Activated CD4-positive, alpha-beta T cell treated with anti-CD3 and anti-CD28 coated beads, Interleukin-2, amount 10 ng/mL, durations not matched to agents 24 days and 14 days (primary cell): ENCODE measurements at regions not wholly inside any gene's neighbourhood (a gene's known extent, or its start where the extent isn't known, plus 50 kb on each side); places are given as distances from the start of the nearest gene placed in this dataset.

Experiments
- DNase-seq: peaks from one replicate; pipeline ENCODE4 v3.0.0; 2022
- H3K27ac Mint-ChIP-seq: one replicate; pipeline ENCODE4 v1.8.0; 2022; ENCODE audit warnings: mild to moderate bottlenecking, mixed read lengths
- H3K27me3 Mint-ChIP-seq: one replicate; pipeline ENCODE4 v1.8.0; 2022; ENCODE audit warnings: mixed read lengths
- H3K36me3 Mint-ChIP-seq: one replicate; pipeline ENCODE4 v1.8.0; 2022; ENCODE audit warnings: low read depth, mild to moderate bottlenecking, mixed read lengths
- H3K4me1 Mint-ChIP-seq: one replicate; pipeline ENCODE4 v1.8.0; 2021; ENCODE audit warnings: mixed read lengths
- H3K4me3 Mint-ChIP-seq: one replicate; pipeline ENCODE4 v1.8.0; 2022; ENCODE audit warnings: mild to moderate bottlenecking, moderate library complexity, mixed read lengths
- H3K9me3 Mint-ChIP-seq: one replicate; pipeline ENCODE4 v1.8.0; 2021; ENCODE audit warnings: mixed read lengths
- intact Hi-C: fragments of 100-400 bp; cut with micrococcal nuclease; formaldehyde crosslinking; loops from one replicate; pipeline ENCODE4 v1.15.1; 2023

DNA sequence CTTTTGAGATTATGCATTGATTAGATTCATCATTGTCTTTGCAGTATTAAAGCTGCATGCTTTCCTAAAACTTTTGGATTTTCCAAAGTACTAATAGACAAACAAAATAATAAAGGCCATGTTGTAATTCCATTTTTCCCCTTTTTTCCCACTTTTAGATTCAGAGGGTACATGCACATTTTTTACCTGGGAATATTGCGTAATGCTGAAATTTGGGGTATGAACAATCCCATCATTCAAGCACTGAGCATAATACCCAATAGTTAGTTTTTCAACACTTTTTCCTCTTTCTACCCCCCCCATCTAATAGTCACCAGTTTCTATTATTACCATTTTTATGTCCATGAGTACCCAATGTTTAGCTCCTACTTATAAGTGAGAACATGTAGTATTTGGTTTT, 1863.6 kb downstream of the STIM2 start:
- no peak overlapping the region for H3K27ac Mint-ChIP-seq
- DNase-seq, result no peak
- H3K4me3 Mint-ChIP-seq, result no peak overlapping the region
- H3K36me3 Mint-ChIP-seq, result no peaks in the 10 kb centered on the region
- H3K4me1 Mint-ChIP-seq, result no peaks in the 10 kb centered on the region
- H3K27me3 Mint-ChIP-seq, result no peaks in the 10 kb centered on the region
- intact Hi-C loops, result no loop called here
- peaks cover 4% of the 10 kb centered on the region for H3K9me3 Mint-ChIP-seq

- Mint-ChIP-seq H3K27ac (no peak overlapping the region), H3K27me3 (no peaks in the 10 kb centered on the region), H3K36me3 (no peaks in the 10 kb centered on the region), H3K9me3 (peaks cover 6% of the 10 kb centered on the region), H3K4me1 (no peaks in the 10 kb centered on the region), H3K4me3 (no peak overlapping the region)
- intact Hi-C loops, result no loop called here
- DNase-seq, result no peak
Measured at GRCh38 chr4:28730304-28730703, 1869.7 kb downstream of the STIM2 start.

DNA sequence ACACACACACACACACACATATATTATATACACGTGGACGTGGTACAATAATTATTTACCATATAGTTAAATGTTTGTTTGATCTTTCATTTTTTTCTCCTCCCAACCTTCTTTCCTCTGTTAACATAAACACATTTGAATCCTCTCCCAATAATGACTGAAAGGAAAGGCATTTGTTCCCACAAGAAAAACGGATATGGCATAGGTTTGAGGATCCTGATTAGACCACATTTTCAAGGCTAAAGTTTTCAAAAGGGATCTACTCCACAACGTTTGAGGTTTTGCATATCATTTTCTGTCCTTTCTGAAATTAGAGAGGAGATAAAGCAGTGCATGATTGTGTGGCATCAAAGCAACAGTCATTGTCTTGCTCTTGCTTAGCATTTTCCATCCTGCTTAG, 1883.4 kb downstream of the STIM2 start:
- no peaks in the 10 kb centered on the region for H3K4me1 Mint-ChIP-seq
- no peaks in the 10 kb centered on the region for H3K27me3 Mint-ChIP-seq
- intact Hi-C loops, result no loop called here
- H3K9me3 Mint-ChIP-seq, result peaks cover 17% of the 10 kb centered on the region
- DNase-seq, result no peak
- H3K36me3 Mint-ChIP-seq, result no peaks in the 10 kb centered on the region
- H3K4me3 Mint-ChIP-seq, result no peak overlapping the region
- no peak overlapping the region for H3K27ac Mint-ChIP-seq

GRCh38 chr4:28754376-28754775, 1893.7 kb downstream of the STIM2 start:
- Mint-ChIP-seq H3K36me3 (no peaks in the 10 kb centered on the region), H3K27me3 (no peaks in the 10 kb centered on the region), H3K4me3 (no peak overlapping the region), H3K9me3 (no peaks in the 10 kb centered on the region), H3K4me1 (no peaks in the 10 kb centered on the region), H3K27ac (no peak overlapping the region)
- DNase-seq, result no peak
- intact Hi-C loops, result no loop called here

DNA sequence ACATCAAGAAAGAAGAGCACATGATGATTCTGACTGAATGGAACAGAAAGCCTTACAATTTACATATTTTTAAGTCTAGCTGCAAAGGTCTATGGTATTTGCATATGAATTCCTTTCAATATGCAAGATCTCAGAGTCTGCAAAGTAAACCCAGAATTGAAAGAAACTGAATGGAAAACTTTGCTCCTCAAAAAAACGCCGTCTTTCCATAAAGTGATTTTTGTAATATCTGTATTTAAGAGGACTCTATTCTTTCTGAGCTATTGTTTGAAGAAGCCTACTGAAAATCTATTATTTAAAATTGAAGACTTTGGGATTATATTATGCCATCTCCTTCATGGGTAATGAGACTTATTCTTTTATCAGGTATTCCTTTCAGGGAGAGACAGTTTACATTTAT, 1894.4 kb downstream of the STIM2 start:
- H3K36me3 Mint-ChIP-seq, result no peaks in the 10 kb centered on the region
- no peaks in the 10 kb centered on the region for H3K27me3 Mint-ChIP-seq
- no peak overlapping the region for H3K27ac Mint-ChIP-seq
- DNase-seq, result no peak
- H3K4me3 Mint-ChIP-seq, result no peak overlapping the region
- H3K4me1 Mint-ChIP-seq, result no peaks in the 10 kb centered on the region
- H3K9me3 Mint-ChIP-seq, result no peaks in the 10 kb centered on the region
- intact Hi-C loops, result no loop called here

DNA sequence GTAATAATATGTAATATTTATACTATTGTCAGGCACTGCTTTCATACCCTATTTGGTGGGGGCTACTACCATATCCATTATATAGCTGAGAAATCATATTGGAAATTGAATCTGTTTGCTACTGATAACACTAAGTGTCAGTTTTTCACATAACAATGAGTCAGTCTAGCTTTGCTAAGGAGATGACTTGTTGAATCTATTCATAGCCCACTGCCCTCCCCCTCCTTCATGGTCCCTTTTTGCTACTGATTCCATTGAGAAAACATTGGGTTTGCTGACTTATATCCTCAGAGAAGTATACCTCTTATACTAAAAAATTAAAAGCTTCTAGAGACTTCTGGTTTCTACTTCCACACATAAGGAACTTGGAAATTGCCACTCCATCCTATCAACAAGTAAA, 1898.4 kb downstream of the STIM2 start:
- no peaks in the 10 kb centered on the region for H3K9me3 Mint-ChIP-seq
- H3K4me3 Mint-ChIP-seq, result no peak overlapping the region
- no peak for DNase-seq
- H3K4me1 Mint-ChIP-seq, result no peaks in the 10 kb centered on the region
- H3K27ac Mint-ChIP-seq, result no peak overlapping the region
- intact Hi-C loops, result no loop called here
- H3K36me3 Mint-ChIP-seq, result no peaks in the 10 kb centered on the region
- H3K27me3 Mint-ChIP-seq, result no peaks in the 10 kb centered on the region

DNA sequence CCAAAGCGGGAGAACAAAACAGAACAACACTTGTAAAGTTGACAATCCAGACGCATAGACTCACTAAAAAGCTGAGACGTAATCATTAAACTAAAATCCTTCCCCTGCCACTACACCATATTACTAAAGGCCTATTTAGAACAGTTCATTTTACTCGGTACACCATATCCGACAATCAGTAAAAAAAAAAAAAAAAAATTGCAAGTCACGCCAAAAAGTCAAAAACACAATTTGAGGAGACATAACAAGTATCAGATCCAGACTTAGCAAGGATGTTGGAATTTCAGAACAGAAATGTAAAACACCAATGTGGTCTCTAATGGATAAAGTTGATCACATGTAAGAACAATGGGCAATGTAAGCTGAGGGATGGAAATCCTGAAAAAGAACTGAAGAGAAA, 1899.4 kb downstream of the STIM2 start:
- H3K27ac Mint-ChIP-seq, result no peak overlapping the region
- no peak for DNase-seq
- H3K4me3 Mint-ChIP-seq, result no peak overlapping the region
- H3K27me3 Mint-ChIP-seq, result no peaks in the 10 kb centered on the region
- H3K36me3 Mint-ChIP-seq, result no peaks in the 10 kb centered on the region
- intact Hi-C loops, result no loop called here
- H3K4me1 Mint-ChIP-seq, result no peaks in the 10 kb centered on the region
- H3K9me3 Mint-ChIP-seq, result no peaks in the 10 kb centered on the region

GRCh38 chr4:28772066-28772465, 1911.4 kb downstream of the STIM2 start:
- H3K9me3 Mint-ChIP-seq, result no peaks in the 10 kb centered on the region
- H3K27ac Mint-ChIP-seq, result no peak overlapping the region
- intact Hi-C loops, result no loop called here
- H3K4me3 Mint-ChIP-seq, result no peak overlapping the region
- no peaks in the 10 kb centered on the region for H3K27me3 Mint-ChIP-seq
- H3K36me3 Mint-ChIP-seq, result no peaks in the 10 kb centered on the region
- no peaks in the 10 kb centered on the region for H3K4me1 Mint-ChIP-seq
- no peak for DNase-seq

GRCh38 chr4:28772788-28773187, 1912.1 kb downstream of the STIM2 start:
- no peak for DNase-seq
- Mint-ChIP-seq H3K27ac (no peak overlapping the region), H3K4me3 (no peak overlapping the region), H3K9me3 (no peaks in the 10 kb centered on the region), H3K27me3 (no peaks in the 10 kb centered on the region), H3K4me1 (no peaks in the 10 kb centered on the region), H3K36me3 (no peaks in the 10 kb centered on the region)
- intact Hi-C loops, result no loop called here

DNA sequence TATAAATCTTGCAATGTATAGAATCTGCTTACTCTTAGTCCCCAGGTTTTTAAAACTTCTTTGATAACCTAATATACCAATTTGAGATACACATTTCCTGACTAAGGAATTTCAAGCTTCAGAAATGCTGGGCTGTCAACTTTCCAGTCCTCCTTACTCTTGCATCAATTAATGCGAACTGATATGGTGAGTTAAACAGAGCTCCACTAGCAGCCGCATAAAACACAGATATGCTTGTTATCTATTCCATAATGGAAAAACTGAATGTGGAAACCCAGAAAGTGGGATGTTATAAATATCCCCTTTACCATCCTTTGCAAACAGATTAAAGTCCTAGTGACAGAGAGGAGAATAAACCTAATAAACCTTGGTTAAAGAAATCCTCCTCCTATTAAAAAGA, 1913.7 kb downstream of the STIM2 start:
- Mint-ChIP-seq H3K4me3 (no peak overlapping the region), H3K4me1 (no peaks in the 10 kb centered on the region)

DNA sequence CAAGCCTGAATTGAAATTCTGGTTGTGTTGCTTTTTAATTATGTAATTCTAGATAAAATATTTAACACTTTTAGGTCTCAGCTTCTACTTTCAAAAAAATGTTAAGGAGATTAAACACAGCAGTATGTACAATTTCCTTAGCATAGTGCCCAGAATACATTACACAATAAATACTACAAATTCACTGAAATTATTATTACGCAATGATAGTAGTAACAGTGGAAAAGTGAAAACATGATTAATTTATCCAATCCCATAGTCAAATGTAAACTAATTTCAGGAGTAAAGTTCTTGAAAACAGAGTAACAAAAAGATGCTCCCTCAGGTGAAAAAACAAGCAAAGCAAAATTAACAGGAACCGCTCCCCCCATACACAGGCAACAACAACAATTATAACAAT, 1915.4 kb downstream of the STIM2 start:
- H3K27ac Mint-ChIP-seq, result no peak overlapping the region
- no peaks in the 10 kb centered on the region for H3K9me3 Mint-ChIP-seq
- no peaks in the 10 kb centered on the region for H3K27me3 Mint-ChIP-seq
- no peak overlapping the region for H3K4me3 Mint-ChIP-seq
- H3K4me1 Mint-ChIP-seq, result no peaks in the 10 kb centered on the region
- H3K36me3 Mint-ChIP-seq, result no peaks in the 10 kb centered on the region
- intact Hi-C loops, result no loop called here
- DNase-seq, result no peak

More for the DNA sequence above, 1913.7 kb downstream of the STIM2 start:
- H3K27ac Mint-ChIP-seq, result no peak overlapping the region
- intact Hi-C loops, result no loop called here
- DNase-seq, result no peak
- no peaks in the 10 kb centered on the region for H3K36me3 Mint-ChIP-seq
- no peaks in the 10 kb centered on the region for H3K9me3 Mint-ChIP-seq
- no peaks in the 10 kb centered on the region for H3K27me3 Mint-ChIP-seq

- H3K36me3 Mint-ChIP-seq, result no peaks in the 10 kb centered on the region
- no peaks in the 10 kb centered on the region for H3K9me3 Mint-ChIP-seq
- no peak overlapping the region for H3K27ac Mint-ChIP-seq
- H3K4me3 Mint-ChIP-seq, result no peak overlapping the region
- no peak for DNase-seq
- H3K4me1 Mint-ChIP-seq, result no peaks in the 10 kb centered on the region
- H3K27me3 Mint-ChIP-seq, result no peaks in the 10 kb centered on the region
- intact Hi-C loops, result no loop called here
Measured at GRCh38 chr4:28784188-28784587, 1923.5 kb downstream of the STIM2 start.

GRCh38 chr4:28787947-28788346, 1927.3 kb downstream of the STIM2 start:
- Mint-ChIP-seq H3K4me1 (no peaks in the 10 kb centered on the region), H3K27ac (no peak overlapping the region), H3K36me3 (no peaks in the 10 kb centered on the region), H3K9me3 (peaks cover 4% of the 10 kb centered on the region), H3K27me3 (no peaks in the 10 kb centered on the region), H3K4me3 (no peak overlapping the region)
- no peak for DNase-seq
- intact Hi-C loops, result no loop called here

- intact Hi-C loops, result no loop called here
- no peak overlapping the region for H3K27ac Mint-ChIP-seq
- no peaks in the 10 kb centered on the region for H3K4me1 Mint-ChIP-seq
- H3K27me3 Mint-ChIP-seq, result no peaks in the 10 kb centered on the region
- DNase-seq, result no peak
- H3K4me3 Mint-ChIP-seq, result no peak overlapping the region
- H3K36me3 Mint-ChIP-seq, result no peaks in the 10 kb centered on the region
- peaks cover 4% of the 10 kb centered on the region for H3K9me3 Mint-ChIP-seq
Measured at GRCh38 chr4:28788929-28789490, 1928.4 kb downstream of the STIM2 start.

- Mint-ChIP-seq H3K4me1 (no peaks in the 10 kb centered on the region), H3K4me3 (no peak overlapping the region), H3K36me3 (no peaks in the 10 kb centered on the region), H3K27ac (no peak overlapping the region), H3K9me3 (peaks cover 4% of the 10 kb centered on the region), H3K27me3 (no peaks in the 10 kb centered on the region)
- no peak for DNase-seq
- intact Hi-C loops, result no loop called here
Measured at GRCh38 chr4:28792917-28793597, 1927.1 kb upstream of the PCDH7 start.
